HepG2 (cell line): ENCODE measurements at regions not wholly inside any gene's neighbourhood (a gene's known extent, or its start where the extent isn't known, plus 50 kb on each side); places are given as distances from the start of the nearest gene placed in this dataset.

ENCODE experiments used
- ATAC-seq: fragments of 200-7000 bp; cut with Tn5 transposase; 3 replicates; pipeline ENCODE4 v1.9.1; 2020; ENCODE audit warnings: mild to moderate bottlenecking, moderate library complexity
- BruUV-seq: library from RNA; stranded (reverse); fragments of 400-500 nt; replicated peaks from 2 replicates; lab custom pipeline; 2021; lab: Mats Ljungman, UMichigan
- CTCF ChIA-PET: fragments of 300-600 bp; formaldehyde crosslinking; extraction: SDS; loops from one replicate; lab custom pipeline; 2021; ENCODE audit warnings: low total read pairs, inconsistent platforms, low intra/inter-chr PET ratio; lab: Yijun Ruan, JAX
- POLR2A ChIA-PET: fragments of 350-600 bp; sonication (Branson Sonifier 250); formaldehyde crosslinking; loops from one replicate; lab custom pipeline; 2020; ENCODE audit warnings: antibody characterized with exemption, inconsistent platforms; lab: Yijun Ruan, JAX
- DNase-seq: peaks from one replicate; pipeline ENCODE4 v3.0.0-alpha.2; 2015; ENCODE audit warnings: low spot score
- FAIRE-seq: peaks from 3 replicates; lab custom pipeline; 2011; peaks lifted over from hg19 to GRCh38; lab: Jason Lieb, UNC
- H2AFZ ChIP-seq: one replicate; pipeline ENCODE4 v1.6.1; 2011; ENCODE audit warnings: low read length, inconsistent platforms
- H3K27ac ChIP-seq: fragments of 300-600 bp; 3 replicates; pipeline ENCODE4 v1.8.0; 2011; ENCODE audit warnings: mixed run types, mild to moderate bottlenecking, mixed read lengths, low read length, inconsistent platforms; ENCODE audit not compliant: insufficient read depth; ENCODE audit errors: extremely low read length
- H3K27me3 ChIP-seq, 2 experiments: fragments of 200-600 bp in 1 of 2; 2 replicates in 1 of 2; 3 replicates in 1 of 2; pipeline versions ENCODE4 v1.6.0 to v1.8.0; 2011; ENCODE audit warnings: low read length in 2 of 2, mild to moderate bottlenecking in 2 of 2, moderate library complexity in 2 of 2, inconsistent platforms in 1 of 2; ENCODE audit not compliant: insufficient read depth in 2 of 2, control insufficient read depth in 1 of 2
- H3K36me3 ChIP-seq, 2 experiments: fragments of 200-600 bp in 1 of 2; replicated peaks in 1 of 2; 2 replicates in 1 of 2; 3 replicates in 1 of 2; pipeline versions ENCODE4 v1.5.1 to v1.8.0; 2011; ENCODE audit warnings: low read length in 2 of 2, inconsistent platforms in 1 of 2; ENCODE audit not compliant: insufficient read depth in 2 of 2, control insufficient read depth in 1 of 2
- H3K4me1 ChIP-seq: 2 replicates; pipeline ENCODE4 v1.5.1; 2012; ENCODE audit warnings: low read length, inconsistent platforms; ENCODE audit not compliant: insufficient read depth
- H3K4me2 ChIP-seq: 2 replicates; pipeline ENCODE4 v1.6.0; 2011; ENCODE audit warnings: low read depth, low read length, inconsistent platforms
- H3K4me3 ChIP-seq, 3 experiments: fragments of 200-600 bp in 1 of 3; sonication (generic), shearing (Covaris generic) in 1 of 3; replicated peaks in 1 of 3; 2 replicates each; pipeline ENCODE4 v1.5.1; 2011 to 2016; ENCODE audit warnings: low read length in 3 of 3, inconsistent platforms in 2 of 3, low read depth in 2 of 3, mild to moderate bottlenecking in 2 of 3, control low read depth in 1 of 3, mixed read lengths in 1 of 3; ENCODE audit not compliant: insufficient read depth in 1 of 3
- H3K79me2 ChIP-seq: one replicate; pipeline ENCODE4 v1.6.1; 2011; ENCODE audit warnings: low read length, inconsistent platforms; ENCODE audit not compliant: insufficient read depth
- H3K9ac ChIP-seq: 2 replicates; pipeline ENCODE4 v1.6.0; 2011; ENCODE audit warnings: mild to moderate bottlenecking, low read depth, low read length, inconsistent platforms; ENCODE audit not compliant: insufficient read depth
- H3K9me3 ChIP-seq: 2 replicates; pipeline ENCODE4 v1.5.1; 2012; ENCODE audit warnings: mild to moderate bottlenecking, low read length
- H4K20me1 ChIP-seq: 2 replicates; pipeline ENCODE4 v1.6.0; 2011; ENCODE audit warnings: inconsistent platforms, mild to moderate bottlenecking, low read length, moderate library complexity; ENCODE audit not compliant: insufficient read depth
- ATRX ChIP-seq: sonication (generic); formaldehyde crosslinking; IDR thresholded peaks from 2 replicates; pipeline ENCODE4 v1.4.0; 2020; ENCODE audit warnings: missing genetic modification reagents, borderline replicate concordance
- DPF2 ChIP-seq: sonication (generic); formaldehyde crosslinking; IDR thresholded peaks from 2 replicates; pipeline ENCODE4 v1.4.0; 2020; ENCODE audit warnings: mild to moderate bottlenecking, low read depth, missing genetic modification reagents, borderline replicate concordance
- POLR2AphosphoS5 ChIP-seq: IDR thresholded peaks from 2 replicates; pipeline ENCODE4 v1.6.1; 2012; ENCODE audit warnings: low read depth, low read length
- PPARG ChIP-seq: conservative IDR thresholded peaks from 2 replicates; pipeline ENCODE4 v1.6.1; 2016; ENCODE audit warnings: missing biosample characterization, missing genetic modification reagents
- SOX6 ChIP-seq, 2 experiments: fragments of 450-650 bp in 1 of 2; sonication (generic) in 1 of 2; formaldehyde crosslinking in 1 of 2; IDR thresholded peaks; 2 replicates each; pipeline versions ENCODE4 v1.4.0 to v1.6.1; 2017 to 2020; ENCODE audit warnings: antibody characterized with exemption in 1 of 2, mild to moderate bottlenecking in 1 of 2, missing genetic modification reagents in 1 of 2
- TMF1 ChIP-seq: sonication (generic); formaldehyde crosslinking; IDR thresholded peaks from 2 replicates; pipeline ENCODE4 v1.8.1; 2022; ENCODE audit warnings: low read depth, missing genetic modification reagents
- ZNF33A ChIP-seq: sonication (generic); formaldehyde crosslinking; IDR thresholded peaks from 2 replicates; pipeline ENCODE4 v1.5.1; 2020; ENCODE audit warnings: missing genetic modification reagents, mild to moderate bottlenecking, moderate library complexity, borderline replicate concordance
- ZNF556 ChIP-seq: sonication (generic); formaldehyde crosslinking; IDR thresholded peaks from 2 replicates; pipeline ENCODE4 v1.4.0; 2020; ENCODE audit warnings: mild to moderate bottlenecking, missing genetic modification reagents, borderline replicate concordance
- ZNF782 ChIP-seq: sonication (generic); formaldehyde crosslinking; IDR thresholded peaks from 2 replicates; pipeline ENCODE4 v1.4.0; 2020; ENCODE audit warnings: missing genetic modification reagents, mild to moderate bottlenecking, borderline replicate concordance
- WGBS: methylation state at CpG from one replicate; pipeline ENCODE4 v1.1.6; 2017; ENCODE audit warnings: low lambda C conversion rate; 5-methylcytosine and 5-hydroxymethylcytosine counted together
- in situ Hi-C: cut with HindIII; loops from 2 replicates; pipeline ENCODE4 v1.10.0; 2017; ENCODE audit warnings: low pct_unique_long_range_greater_than_20kb; ENCODE audit not compliant: extremely low pct_ligation_motif_present
- intact Hi-C: fragments of 100-400 bp; cut with micrococcal nuclease; formaldehyde crosslinking; loops from one replicate; pipeline ENCODE4 v1.10.0; 2022; ENCODE audit not compliant: unreplicated experiment
- TF ChIP-seq, protein P1 (sequence below): IDR thresholded peaks from 2 replicates; pipeline ENCODE4 v1.6.1; 2016; ENCODE audit warnings: missing compliant biosample characterization, missing genetic modification reagents, borderline replicate concordance
- TF ChIP-seq, protein P2 (sequence below): sonication (generic); formaldehyde crosslinking; IDR thresholded peaks from 2 replicates; pipeline ENCODE4 v1.5.1; 2020; ENCODE audit warnings: mild to moderate bottlenecking, missing genetic modification reagents, moderate library complexity
- TF ChIP-seq, protein P3 (sequence below): sonication (generic); formaldehyde crosslinking; IDR thresholded peaks from 2 replicates; pipeline ENCODE4 v1.8.1; 2023; ENCODE audit warnings: mild to moderate bottlenecking, missing genetic modification reagents

DNA sequence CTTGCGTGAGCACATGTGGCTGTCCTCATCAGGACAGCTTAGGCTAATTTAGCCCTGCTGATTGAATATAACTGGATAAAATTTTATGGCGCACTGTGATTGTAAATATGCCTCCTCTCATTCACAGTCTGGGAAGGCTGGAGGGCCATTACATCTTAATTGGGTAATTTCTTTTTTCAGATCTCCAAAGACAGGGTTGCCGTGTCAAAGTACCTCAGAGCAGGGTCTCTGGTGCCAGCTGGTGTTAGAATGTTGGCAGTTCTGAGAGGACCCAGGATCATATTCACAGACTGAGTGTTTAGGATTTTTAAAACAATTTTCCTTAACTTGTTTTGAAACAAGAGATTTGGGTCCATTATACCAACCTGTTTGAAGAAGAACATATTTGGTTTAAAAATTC, 455.7 kb upstream of the TLE4 start (continued):
- TF ChIP-seq PPARG (CRISPR knock-in tag) (no peak), ZNF556 (CRISPR knock-in tag) (no peak), POLR2AphosphoS5 (no peak)
- TF ChIP-seq, protein P1, sequence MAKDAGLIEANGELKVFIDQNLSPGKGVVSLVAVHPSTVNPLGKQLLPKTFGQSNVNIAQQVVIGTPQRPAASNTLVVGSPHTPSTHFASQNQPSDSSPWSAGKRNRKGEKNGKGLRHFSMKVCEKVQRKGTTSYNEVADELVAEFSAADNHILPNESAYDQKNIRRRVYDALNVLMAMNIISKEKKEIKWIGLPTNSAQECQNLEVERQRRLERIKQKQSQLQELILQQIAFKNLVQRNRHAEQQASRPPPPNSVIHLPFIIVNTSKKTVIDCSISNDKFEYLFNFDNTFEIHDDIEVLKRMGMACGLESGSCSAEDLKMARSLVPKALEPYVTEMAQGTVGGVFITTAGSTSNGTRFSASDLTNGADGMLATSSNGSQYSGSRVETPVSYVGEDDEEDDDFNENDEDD (CRISPR knock-in tag) = no peak
- TF ChIP-seq, protein P2, sequence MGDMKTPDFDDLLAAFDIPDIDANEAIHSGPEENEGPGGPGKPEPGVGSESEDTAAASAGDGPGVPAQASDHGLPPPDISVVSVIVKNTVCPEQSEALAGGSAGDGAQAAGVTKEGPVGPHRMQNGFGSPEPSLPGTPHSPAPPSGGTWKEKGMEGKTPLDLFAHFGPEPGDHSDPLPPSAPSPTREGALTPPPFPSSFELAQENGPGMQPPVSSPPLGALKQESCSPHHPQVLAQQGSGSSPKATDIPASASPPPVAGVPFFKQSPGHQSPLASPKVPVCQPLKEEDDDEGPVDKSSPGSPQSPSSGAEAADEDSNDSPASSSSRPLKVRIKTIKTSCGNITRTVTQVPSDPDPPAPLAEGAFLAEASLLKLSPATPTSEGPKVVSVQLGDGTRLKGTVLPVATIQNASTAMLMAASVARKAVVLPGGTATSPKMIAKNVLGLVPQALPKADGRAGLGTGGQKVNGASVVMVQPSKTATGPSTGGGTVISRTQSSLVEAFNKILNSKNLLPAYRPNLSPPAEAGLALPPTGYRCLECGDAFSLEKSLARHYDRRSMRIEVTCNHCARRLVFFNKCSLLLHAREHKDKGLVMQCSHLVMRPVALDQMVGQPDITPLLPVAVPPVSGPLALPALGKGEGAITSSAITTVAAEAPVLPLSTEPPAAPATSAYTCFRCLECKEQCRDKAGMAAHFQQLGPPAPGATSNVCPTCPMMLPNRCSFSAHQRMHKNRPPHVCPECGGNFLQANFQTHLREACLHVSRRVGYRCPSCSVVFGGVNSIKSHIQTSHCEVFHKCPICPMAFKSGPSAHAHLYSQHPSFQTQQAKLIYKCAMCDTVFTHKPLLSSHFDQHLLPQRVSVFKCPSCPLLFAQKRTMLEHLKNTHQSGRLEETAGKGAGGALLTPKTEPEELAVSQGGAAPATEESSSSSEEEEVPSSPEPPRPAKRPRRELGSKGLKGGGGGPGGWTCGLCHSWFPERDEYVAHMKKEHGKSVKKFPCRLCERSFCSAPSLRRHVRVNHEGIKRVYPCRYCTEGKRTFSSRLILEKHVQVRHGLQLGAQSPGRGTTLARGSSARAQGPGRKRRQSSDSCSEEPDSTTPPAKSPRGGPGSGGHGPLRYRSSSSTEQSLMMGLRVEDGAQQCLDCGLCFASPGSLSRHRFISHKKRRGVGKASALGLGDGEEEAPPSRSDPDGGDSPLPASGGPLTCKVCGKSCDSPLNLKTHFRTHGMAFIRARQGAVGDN (CRISPR knock-in tag) = no peak

DNA sequence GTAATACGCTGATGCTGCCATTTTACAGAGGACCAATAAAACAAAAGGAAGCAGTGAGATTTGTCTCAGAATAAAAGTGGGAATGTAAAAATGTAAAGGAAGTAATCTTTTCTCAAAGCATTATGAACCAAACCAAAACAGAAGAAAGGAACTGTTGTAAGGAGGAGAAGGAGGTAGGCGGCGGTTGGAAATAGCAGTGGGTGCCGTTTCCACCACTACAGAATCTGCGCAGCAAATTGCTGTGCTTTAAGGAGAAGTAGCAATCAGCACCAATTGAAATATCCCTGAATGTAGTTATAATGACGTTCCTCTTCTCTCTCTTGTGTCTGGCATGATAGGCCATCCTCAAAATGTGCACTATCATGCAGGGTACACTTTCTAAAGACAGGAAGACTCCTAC, 455.1 kb upstream of the TLE4 start:
- Histone ChIP-seq H3K36me3 (no peaks in the 10 kb centered on the region), H3K27me3 (no peaks in the 10 kb centered on the region), H3K27ac (no peak overlapping the region), H3K4me1 (no peaks in the 10 kb centered on the region), H2AFZ (no peak overlapping the region), H4K20me1 (no peaks in the 10 kb centered on the region), H3K79me2 (no peaks in the 10 kb centered on the region), H3K4me3 (no peak overlapping the region), H3K9me3 (no peaks in the 10 kb centered on the region), H3K4me2 (no peak overlapping the region), H3K9ac (no peak overlapping the region)
- BruUV-seq = no TSS peak
- ATAC-seq (no peak), DNase-seq (no peak), FAIRE-seq (no peak)
- in situ Hi-C loops (no loop called here), intact Hi-C loops (no loop called here)
- CTCF ChIA-PET = no interaction called here
- POLR2A ChIA-PET = no interaction called here
- 57% methylated on average over 6 of the region's 6 CpGs for WGBS
- TF ChIP-seq SOX6 (IDR thresholded peaks at IDR 0.05) (no peak), SOX6 (CRISPR knock-in tag; IDR thresholded peaks at IDR 0.05) (no peak), ZNF33A (CRISPR knock-in tag) (no peak), ZNF782 (CRISPR knock-in tag) (no peak), DPF2 (no peak), ATRX (CRISPR knock-in tag) (no peak), TMF1 (no peak)
- TF ChIP-seq, protein P3, sequence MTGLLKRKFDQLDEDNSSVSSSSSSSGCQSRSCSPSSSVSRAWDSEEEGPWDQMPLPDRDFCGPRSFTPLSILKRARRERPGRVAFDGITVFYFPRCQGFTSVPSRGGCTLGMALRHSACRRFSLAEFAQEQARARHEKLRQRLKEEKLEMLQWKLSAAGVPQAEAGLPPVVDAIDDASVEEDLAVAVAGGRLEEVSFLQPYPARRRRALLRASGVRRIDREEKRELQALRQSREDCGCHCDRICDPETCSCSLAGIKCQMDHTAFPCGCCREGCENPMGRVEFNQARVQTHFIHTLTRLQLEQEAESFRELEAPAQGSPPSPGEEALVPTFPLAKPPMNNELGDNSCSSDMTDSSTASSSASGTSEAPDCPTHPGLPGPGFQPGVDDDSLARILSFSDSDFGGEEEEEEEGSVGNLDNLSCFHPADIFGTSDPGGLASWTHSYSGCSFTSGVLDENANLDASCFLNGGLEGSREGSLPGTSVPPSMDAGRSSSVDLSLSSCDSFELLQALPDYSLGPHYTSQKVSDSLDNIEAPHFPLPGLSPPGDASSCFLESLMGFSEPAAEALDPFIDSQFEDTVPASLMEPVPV = no peak
